NOMO-1 treated with DMSO at 0.1 percent for 48 hours (cell line): ENCODE measurements at regions not wholly inside any gene's neighbourhood (a gene's known extent, or its start where the extent isn't known, plus 50 kb on each side); places are given as distances from the start of the nearest gene placed in this dataset.
"Not testable (repeated sequence)": the region's sequence is repeated elsewhere in the genome, so short reads cannot be mapped to it uniquely, and the experiment has no call there.

Experiments
- DNase-seq: peaks from one replicate; lab custom pipeline; 2025; ENCODE audit not compliant: unreplicated experiment; lab: John Stamatoyannopoulos, UW

DNA sequence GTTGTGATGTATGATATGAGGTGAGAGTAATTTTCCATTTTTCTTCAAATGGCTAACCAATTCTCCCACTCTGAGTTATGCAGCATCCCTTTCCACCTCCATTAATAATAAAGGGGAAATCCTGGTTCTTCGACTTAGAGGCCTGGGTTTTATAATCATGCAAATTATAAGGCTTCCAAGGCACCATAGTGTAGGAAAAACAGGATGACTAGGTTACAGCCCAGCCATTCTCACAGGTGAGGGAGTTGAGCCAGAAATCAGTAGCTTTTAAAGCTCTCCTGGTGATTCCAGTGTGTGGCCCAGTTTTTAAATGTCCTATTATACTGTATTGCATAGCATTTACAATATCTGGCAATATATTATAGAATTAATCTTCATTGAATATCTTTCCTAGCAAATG lies 203.1 kb downstream of the ARHGEF9 start:
- no peak for DNase-seq

DNA sequence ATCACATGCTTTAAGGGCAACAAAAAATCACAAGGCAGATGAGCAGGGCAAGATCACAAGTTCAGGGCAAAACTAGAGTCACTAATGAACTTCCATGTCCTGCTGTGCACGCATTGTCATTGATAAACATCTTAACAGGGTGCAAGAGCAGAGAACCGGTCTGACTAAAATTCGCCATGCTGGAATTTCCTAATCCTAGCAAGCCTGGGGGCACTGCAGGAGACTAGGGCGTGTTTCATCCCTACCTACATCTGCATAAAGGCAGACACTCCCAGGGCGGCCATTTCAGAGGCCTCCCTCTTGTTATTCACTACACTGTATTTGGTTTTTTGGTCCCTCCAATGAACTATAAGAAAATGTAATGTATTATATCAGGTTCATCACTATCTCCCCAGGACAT lies 203.6 kb downstream of the ARHGEF9 start:
- DNase-seq, result no peak

GRCh38 chrX:63576533-63576932 lies 208.5 kb downstream of the ARHGEF9 start:
- no peak for DNase-seq

- DNase-seq, result not testable (repeated sequence)
Measured at GRCh38 chrX:63575700-63576099, 209.3 kb downstream of the ARHGEF9 start.

DNA sequence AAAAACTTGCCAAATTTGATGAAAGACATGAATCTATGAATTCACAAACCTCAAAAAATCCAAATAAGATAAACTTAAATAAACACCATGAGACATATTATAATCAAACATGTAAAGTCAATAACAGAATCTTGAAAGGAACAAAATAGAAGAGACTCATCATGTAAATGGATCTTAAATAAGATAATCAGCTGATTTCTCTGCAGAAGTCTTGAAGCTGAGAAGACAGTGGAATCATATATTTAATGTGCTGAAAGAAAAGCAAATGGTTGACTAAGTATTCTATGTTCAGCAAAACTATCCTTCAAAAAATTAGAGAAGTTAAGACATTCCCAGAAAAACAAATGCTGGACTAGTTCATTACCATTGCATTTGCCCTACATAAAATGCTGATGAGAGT lies 215.7 kb upstream of the SPIN4 start:
- no peak for DNase-seq

DNA sequence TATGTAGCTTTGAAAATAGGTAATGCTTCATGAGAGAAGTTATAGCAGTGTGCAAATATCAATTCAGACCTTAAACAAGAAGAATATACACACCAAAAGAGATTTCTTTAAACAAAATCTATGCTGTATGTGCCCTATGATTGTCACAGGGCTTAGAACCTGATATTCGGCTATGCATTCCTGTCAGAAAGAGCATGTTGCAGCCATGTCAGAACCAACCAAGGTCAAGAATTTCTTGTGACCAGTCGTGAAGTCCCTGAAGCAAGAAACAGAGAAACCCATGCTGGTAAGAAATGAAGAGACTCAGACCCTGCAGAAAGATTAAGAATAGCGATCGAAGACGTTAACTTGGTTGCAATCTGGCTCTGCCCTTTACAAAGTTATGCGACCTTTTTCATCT lies 210.3 kb upstream of the SPIN4 start:
- DNase-seq, result no peak

- DNase-seq, result peak; percentile 44
Measured at GRCh38 chrX:63560601-63561218, 209.6 kb upstream of the SPIN4 start.

DNA sequence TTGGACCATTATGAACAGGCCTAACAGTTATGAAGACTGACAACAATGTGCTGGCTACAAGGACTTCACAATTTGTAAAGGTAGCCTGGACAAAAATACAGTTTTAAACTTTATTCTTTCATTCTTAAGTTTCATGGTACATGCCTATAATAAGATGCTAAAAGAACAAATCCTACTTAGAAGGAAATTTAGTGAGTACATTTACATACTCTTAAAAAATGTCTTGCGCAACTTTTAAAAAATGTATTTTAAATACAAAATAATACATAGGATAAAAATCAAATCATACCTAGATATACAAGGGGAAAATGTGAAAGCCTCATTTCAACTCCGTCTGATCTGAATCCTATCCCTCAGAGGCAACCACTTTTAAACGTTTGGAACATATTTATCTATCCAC lies 200.7 kb upstream of the SPIN4 start:
- DNase-seq, result no peak

GRCh38 chrX:63530654-63531053 lies 179.5 kb upstream of the SPIN4 start:
- DNase-seq, result no peak

GRCh38 chrX:63529961-63530360 lies 178.8 kb upstream of the SPIN4 start:
- DNase-seq, result no peak

- DNase-seq, result no peak
Measured at GRCh38 chrX:63526863-63527262, 175.7 kb upstream of the SPIN4 start.

DNA sequence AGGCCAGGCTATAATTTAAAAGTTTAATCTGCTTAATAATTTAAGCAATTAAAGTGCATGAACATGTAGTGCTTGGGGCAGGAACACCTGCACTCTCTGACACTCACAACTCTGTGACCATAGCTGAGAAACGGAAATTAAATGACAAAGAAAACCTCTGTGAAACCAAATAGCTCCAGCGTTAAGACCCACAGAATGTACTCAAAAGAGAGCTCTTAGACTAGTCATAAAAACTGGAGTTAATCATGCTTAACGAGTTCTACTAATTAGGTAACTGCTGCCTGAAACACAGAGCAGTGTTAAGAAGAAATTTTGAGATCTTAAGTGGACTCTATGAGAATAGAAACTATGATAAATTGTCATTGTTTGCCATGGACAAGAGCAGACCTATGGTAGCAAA lies 174.4 kb upstream of the SPIN4 start:
- DNase-seq, result no peak

GRCh38 chrX:63519368-63519767 lies 168.2 kb upstream of the SPIN4 start:
- not testable (repeated sequence) for DNase-seq

DNA sequence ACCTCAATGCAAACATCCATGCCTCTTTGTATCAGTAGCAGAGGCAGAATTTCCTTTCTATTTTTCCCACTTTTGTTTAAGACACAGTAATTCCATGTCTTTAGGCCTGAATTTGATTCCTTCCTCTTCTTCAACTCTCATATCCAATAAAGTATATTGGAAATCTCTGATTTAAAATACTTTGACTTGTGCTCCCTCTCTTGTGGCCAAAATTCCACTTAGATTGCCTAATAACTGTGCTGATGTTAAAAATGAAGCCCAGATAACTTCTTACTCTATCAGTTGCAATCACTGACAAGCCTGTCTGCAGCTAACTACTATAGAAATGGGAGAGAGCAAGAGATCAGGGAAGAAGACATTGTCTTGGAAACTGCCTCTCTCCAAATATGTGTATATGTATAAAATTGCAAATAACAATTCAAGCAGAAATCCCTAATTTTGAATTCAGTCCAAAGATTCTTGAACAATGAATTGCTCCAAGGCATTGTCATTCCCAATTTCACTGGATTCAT lies 163.5 kb upstream of the SPIN4 start:
- no peak for DNase-seq

- DNase-seq, result no peak
Measured at GRCh38 chrX:63513825-63514568, 162.9 kb upstream of the SPIN4 start.

DNA sequence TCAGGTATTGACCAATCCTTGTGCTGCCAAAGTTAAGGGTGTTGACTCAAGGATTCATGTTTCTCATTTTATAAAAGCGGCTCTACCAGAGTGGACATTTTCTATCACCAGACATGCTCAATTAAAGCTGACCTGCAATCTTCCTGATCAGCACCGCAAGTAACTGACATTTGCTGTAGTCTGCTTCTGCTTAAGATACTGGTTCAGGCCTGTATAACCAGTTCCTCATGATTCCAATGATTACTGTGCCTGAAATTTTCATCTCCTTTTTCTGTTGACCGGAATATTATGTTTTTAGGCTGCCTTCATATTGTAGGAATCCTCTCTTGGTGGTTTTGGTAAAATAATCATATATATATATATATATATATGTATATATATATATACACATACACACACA lies 160.2 kb upstream of the SPIN4 start:
- no peak for DNase-seq

DNA sequence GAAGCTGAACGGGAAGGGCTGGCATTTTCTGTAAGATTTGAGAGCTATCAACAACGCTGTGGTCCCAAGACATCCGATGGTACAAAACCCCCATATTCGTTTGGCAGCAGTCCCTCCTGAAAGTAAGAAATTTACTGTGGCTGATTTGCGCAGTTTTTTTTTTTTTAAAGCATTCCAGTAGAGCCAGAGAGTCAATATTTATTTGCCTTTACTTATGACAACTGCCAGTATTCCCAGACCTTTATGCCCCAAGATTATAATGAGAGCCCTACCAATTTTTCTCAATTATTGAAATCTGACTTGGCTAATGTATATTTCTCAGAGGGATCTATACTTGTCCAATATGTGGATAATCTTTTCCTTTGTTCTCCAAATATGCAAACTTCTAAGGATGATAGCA lies 157.5 kb upstream of the SPIN4 start:
- DNase-seq, result no peak

GRCh38 chrX:63506320-63506719 lies 155.2 kb upstream of the SPIN4 start:
- DNase-seq, result peak; percentile 0

- DNase-seq, result no peak
Measured at GRCh38 chrX:63503541-63503940, 152.4 kb upstream of the SPIN4 start.

GRCh38 chrX:63488546-63489373 lies 137.6 kb upstream of the SPIN4 start:
- no peak for DNase-seq

DNA sequence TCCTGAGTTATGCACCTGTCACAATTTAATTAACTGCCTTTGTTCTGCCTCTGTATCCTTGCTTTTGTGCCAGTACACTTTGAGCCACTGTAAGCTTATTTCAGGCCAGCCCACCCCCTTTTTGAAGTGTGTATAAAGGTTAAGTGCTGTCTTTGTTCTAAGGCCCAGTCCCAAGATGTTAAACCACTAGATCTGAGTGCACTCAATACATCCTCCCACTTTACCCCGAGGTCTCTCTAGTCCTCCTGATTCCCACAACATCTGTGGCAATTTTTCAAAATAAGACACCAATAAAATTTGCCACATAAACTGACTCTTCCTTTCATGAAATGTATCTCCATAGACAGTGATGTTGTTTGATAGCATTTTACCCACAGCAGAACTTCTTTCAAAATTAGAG lies 124.1 kb upstream of the SPIN4 start:
- no peak for DNase-seq

- DNase-seq, result no peak
Measured at GRCh38 chrX:63471004-63471403, 119.9 kb upstream of the SPIN4 start.
